Type B pancreatic cell (in vitro differentiated cells): ENCODE measurements at regions not wholly inside any gene's neighbourhood (a gene's known extent, or its start where the extent isn't known, plus 50 kb on each side); places are given as distances from the start of the nearest gene placed in this dataset.

Source experiments
- DNase-seq: peaks from one replicate; pipeline ENCODE4 v3.0.0; 2021; ENCODE audit warnings: mixed read lengths; ENCODE audit not compliant: unreplicated experiment; ENCODE audit errors: extremely low spot score
- H3K27ac Mint-ChIP-seq: 2 replicates; pipeline ENCODE4 v1.8.0; 2021; ENCODE audit warnings: mild to moderate bottlenecking, mixed read lengths
- H3K27me3 Mint-ChIP-seq: 2 replicates; pipeline ENCODE4 v1.8.0; 2021; ENCODE audit warnings: mixed read lengths
- H3K36me3 Mint-ChIP-seq: 2 replicates; pipeline ENCODE4 v1.8.0; 2021; ENCODE audit warnings: mixed read lengths
- H3K4me1 Mint-ChIP-seq: one replicate; pipeline ENCODE4 v1.8.0; 2021; ENCODE audit warnings: mixed read lengths; ENCODE audit not compliant: unreplicated experiment
- H3K4me3 Mint-ChIP-seq: 2 replicates; pipeline ENCODE4 v1.8.0; 2021; ENCODE audit warnings: mild to moderate bottlenecking, mixed read lengths
- H3K9me3 Mint-ChIP-seq: 2 replicates; pipeline ENCODE4 v1.8.0; 2021; ENCODE audit warnings: mixed read lengths
- TF ChIP-seq, protein P1 (sequence below): fragments of 200-600 bp; sonication (generic); conservative IDR thresholded peaks from 2 replicates; pipeline ENCODE4 v1.5.0; 2021; ENCODE audit warnings: antibody characterized with exemption, mild to moderate bottlenecking

DNA sequence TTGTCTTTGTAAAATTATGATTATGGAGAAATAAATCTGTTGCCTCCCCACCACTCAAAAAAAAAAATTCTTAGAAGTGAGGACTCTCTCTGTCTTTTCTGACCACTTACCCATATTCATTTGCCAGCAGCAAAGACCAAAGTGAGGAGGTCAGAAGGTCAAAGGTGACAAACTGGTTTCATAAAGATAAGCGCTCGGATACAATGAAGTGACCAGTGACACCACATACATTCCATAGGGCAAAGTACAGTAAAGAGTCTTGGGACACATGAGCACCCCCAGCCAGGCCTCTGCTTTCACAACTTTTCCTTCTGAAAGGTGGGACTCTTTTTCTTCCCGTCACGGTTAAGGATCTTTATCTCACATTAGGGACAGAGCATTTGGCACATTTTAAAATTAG lies 75.9 kb upstream of the TCF4 start:
- peaks cover 4% of the 10 kb centered on the region for H3K27me3 Mint-ChIP-seq
- no peaks in the 10 kb centered on the region for H3K9me3 Mint-ChIP-seq
- no peaks in the 10 kb centered on the region for H3K36me3 Mint-ChIP-seq
- no peaks in the 10 kb centered on the region for H3K4me1 Mint-ChIP-seq
- H3K27ac Mint-ChIP-seq: no peak overlapping the region
- TF ChIP-seq, protein P1, sequence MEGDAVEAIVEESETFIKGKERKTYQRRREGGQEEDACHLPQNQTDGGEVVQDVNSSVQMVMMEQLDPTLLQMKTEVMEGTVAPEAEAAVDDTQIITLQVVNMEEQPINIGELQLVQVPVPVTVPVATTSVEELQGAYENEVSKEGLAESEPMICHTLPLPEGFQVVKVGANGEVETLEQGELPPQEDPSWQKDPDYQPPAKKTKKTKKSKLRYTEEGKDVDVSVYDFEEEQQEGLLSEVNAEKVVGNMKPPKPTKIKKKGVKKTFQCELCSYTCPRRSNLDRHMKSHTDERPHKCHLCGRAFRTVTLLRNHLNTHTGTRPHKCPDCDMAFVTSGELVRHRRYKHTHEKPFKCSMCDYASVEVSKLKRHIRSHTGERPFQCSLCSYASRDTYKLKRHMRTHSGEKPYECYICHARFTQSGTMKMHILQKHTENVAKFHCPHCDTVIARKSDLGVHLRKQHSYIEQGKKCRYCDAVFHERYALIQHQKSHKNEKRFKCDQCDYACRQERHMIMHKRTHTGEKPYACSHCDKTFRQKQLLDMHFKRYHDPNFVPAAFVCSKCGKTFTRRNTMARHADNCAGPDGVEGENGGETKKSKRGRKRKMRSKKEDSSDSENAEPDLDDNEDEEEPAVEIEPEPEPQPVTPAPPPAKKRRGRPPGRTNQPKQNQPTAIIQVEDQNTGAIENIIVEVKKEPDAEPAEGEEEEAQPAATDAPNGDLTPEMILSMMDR: no peak
- no peak for DNase-seq
- H3K4me3 Mint-ChIP-seq: no peak overlapping the region

DNA sequence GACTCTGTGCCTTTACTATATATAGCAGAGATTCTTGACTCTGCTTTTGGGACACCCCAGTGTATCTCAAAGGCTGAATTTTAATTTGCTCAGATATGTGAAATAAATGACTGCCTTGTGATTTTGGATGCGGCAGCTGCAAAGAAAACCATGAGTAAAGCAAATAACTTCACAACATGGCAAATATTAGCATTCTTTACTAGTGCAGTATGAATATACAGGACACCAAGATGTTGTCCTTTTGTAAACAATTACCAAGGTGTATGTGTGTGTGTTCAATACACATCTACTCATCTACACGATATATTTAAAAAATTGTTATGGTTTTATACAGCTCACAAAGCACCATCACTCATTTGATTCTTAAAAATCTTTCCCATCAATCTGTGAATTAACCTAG lies 70.6 kb upstream of the TCF4 start:
- Mint-ChIP-seq H3K9me3 (peaks cover 2% of the 10 kb centered on the region), H3K27ac (no peak overlapping the region)

DNA sequence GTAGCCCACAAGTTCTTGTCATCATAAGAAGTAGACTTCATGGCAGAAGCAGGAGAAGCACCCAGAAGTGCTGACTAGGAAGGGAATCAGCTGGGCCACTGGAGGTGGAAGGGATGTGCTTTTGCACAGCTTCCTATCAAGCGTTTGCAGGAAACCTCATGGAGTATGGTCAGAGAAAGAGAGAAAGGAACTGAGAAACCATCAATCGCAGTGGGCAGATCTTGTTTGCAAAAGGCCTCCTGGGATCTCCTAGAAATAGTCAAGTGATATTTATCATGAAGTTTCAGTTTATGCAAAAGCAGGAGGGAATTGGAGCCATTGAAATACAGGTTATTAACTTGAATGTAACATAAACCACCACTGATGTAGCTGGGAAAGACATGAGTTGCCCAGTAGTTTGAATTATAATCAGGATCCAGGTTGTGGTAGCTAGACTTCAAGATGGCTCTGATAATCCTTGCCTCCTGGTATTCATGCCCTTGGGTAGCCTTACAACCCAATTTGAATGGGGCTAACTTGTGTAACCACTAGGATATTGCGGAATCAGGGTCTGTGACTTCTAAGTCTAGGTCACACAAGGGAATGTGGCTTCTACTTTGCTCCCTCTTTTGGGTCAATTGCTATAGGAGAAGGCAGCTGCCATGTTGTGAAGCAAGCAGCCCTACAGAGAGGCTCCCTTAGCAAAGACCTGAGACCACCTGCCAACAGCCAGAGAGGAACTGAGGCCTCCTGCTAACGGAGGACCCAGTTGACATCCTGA lies 69.8 kb upstream of the TCF4 start:
- peaks cover 15% of the 10 kb centered on the region for H3K27me3 Mint-ChIP-seq
- H3K36me3 Mint-ChIP-seq: no peaks in the 10 kb centered on the region
- H3K4me3 Mint-ChIP-seq: no peak overlapping the region
- TF ChIP-seq, protein P1: no peak
- H3K9me3 Mint-ChIP-seq: peaks cover 5% of the 10 kb centered on the region
- H3K27ac Mint-ChIP-seq: no peak overlapping the region
- no peak for DNase-seq
- H3K4me1 Mint-ChIP-seq: no peaks in the 10 kb centered on the region

More for the DNA sequence above, 70.6 kb upstream of the TCF4 start:
- no peak overlapping the region for H3K4me3 Mint-ChIP-seq
- H3K36me3 Mint-ChIP-seq: no peaks in the 10 kb centered on the region
- DNase-seq: no peak
- peaks cover 11% of the 10 kb centered on the region for H3K27me3 Mint-ChIP-seq
- TF ChIP-seq, protein P1: no peak
- H3K4me1 Mint-ChIP-seq: no peaks in the 10 kb centered on the region

DNA sequence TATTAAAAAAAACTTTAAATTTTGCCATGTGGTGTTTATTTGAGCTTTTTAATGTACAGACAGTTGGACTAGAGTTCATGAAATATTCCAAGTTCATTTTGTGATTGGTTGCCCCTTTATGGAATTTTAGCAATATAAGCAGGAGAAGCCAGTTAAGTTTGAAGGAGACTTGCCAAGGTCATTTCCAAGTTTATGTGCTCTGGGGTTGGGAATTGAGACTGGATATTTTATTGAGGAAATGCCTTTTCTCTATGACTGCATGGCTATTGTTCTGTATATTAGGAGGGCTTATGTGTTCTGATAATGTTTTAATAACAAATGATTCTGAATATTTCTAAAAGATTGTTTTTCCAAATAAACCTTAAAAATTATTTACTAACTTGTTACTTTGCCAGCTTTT lies 67.0 kb upstream of the TCF4 start:
- TF ChIP-seq, protein P1: no peak
- Mint-ChIP-seq H3K4me3 (no peak overlapping the region), H3K9me3 (peaks cover 5% of the 10 kb centered on the region), H3K27ac (no peak overlapping the region), H3K27me3 (peaks cover 15% of the 10 kb centered on the region), H3K36me3 (no peaks in the 10 kb centered on the region), H3K4me1 (no peaks in the 10 kb centered on the region)
- DNase-seq: no peak

DNA sequence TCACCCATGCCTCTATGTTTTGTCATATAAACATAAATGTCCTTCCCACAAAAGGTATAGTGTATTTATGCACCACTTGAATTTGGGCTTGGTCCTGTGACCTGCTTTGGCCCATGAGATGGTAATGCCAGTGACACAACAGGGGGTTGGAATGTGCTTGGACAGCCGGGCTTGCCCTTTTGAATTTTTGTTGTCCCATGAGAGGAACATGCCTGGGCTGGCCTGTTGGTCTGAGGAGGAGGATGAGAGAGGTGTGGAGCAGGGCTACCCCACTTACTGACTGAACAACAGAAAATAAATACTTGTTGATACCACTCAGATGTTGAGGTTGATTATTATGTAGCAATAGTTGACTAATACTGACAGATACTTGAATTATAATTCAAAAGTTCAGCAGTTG lies 63.2 kb upstream of the TCF4 start:
- DNase-seq: no peak
- H3K27me3 Mint-ChIP-seq: peaks cover 5% of the 10 kb centered on the region
- no peak overlapping the region for H3K4me3 Mint-ChIP-seq
- H3K27ac Mint-ChIP-seq: no peak overlapping the region
- H3K36me3 Mint-ChIP-seq: no peaks in the 10 kb centered on the region
- peaks cover 5% of the 10 kb centered on the region for H3K9me3 Mint-ChIP-seq
- no peaks in the 10 kb centered on the region for H3K4me1 Mint-ChIP-seq
- TF ChIP-seq, protein P1: no peak
